HEK293 (cell line): ENCODE measurements at regions not wholly inside any gene's neighbourhood (a gene's known extent, or its start where the extent isn't known, plus 50 kb on each side); places are given as distances from the start of the nearest gene placed in this dataset.

ENCODE experiments used
- CTCF ChIA-PET: fragments of 350-600 bp; formaldehyde crosslinking; extraction: SDS; loops from one replicate; lab custom pipeline; 2021; ENCODE audit warnings: antibody characterized with exemption; lab: Yijun Ruan, JAX
- POLR2A ChIA-PET: fragments of 300-600 bp; formaldehyde crosslinking; extraction: SDS; loops from one replicate; lab custom pipeline; 2020; ENCODE audit warnings: antibody characterized with exemption, inconsistent platforms; lab: Yijun Ruan, JAX
- H3K27ac ChIP-seq: fragments of 200-500 bp; sonication (Bioruptor generic); 2 replicates; pipeline ENCODE4 v1.5.1; 2014; ENCODE audit warnings: low read depth, low read length, control low read depth, inconsistent platforms; ENCODE audit errors: extremely low read depth
- H3K36me3 ChIP-seq, 2 experiments: fragments of 200-500 bp in 1 of 2; sonication (Bioruptor generic) in 1 of 2; 1 replicate in 1 of 2; 2 replicates in 1 of 2; pipeline ENCODE4 v1.5.1; 2014 to 2017; ENCODE audit warnings: inconsistent platforms in 2 of 2, low read length in 2 of 2; ENCODE audit not compliant: control insufficient read depth in 2 of 2, insufficient read depth in 1 of 2
- H3K4me1 ChIP-seq: fragments of 200-500 bp; sonication (Bioruptor generic); 2 replicates; pipeline ENCODE4 v1.5.1; 2014; ENCODE audit warnings: mild to moderate bottlenecking, low read length, inconsistent platforms; ENCODE audit not compliant: control insufficient read depth, insufficient read depth
- H3K4me3 ChIP-seq: 2 replicates; pipeline ENCODE4 v1.5.1; 2011; ENCODE audit warnings: low read depth, mild to moderate bottlenecking, control low read depth, low read length, moderate library complexity
- H3K9me3 ChIP-seq: fragments of 200-500 bp; sonication (Bioruptor generic); 2 replicates; pipeline ENCODE4 v1.5.1; 2014; ENCODE audit warnings: low read depth, low read length, inconsistent platforms; ENCODE audit not compliant: control insufficient read depth, insufficient read depth
- GLIS2 ChIP-seq: fragments of 450-650 bp; formaldehyde crosslinking; IDR thresholded peaks from 2 replicates; pipeline ENCODE4 v1.5.1; 2016; ENCODE audit warnings: missing biosample characterization, missing genetic modification characterization
- SP2 ChIP-seq: fragments of 450-650 bp; formaldehyde crosslinking; IDR thresholded peaks from 2 replicates; pipeline ENCODE4 v1.5.1; 2016; ENCODE audit warnings: missing biosample characterization, missing genetic modification characterization
- ZBTB8A ChIP-seq: fragments of 450-650 bp; formaldehyde crosslinking; IDR thresholded peaks from 2 replicates; pipeline ENCODE4 v1.5.1; 2016; ENCODE audit warnings: missing biosample characterization, missing genetic modification characterization
- ZIC2 ChIP-seq: fragments of 450-650 bp; formaldehyde crosslinking; IDR thresholded peaks from 2 replicates; pipeline ENCODE4 v1.5.1; 2016; ENCODE audit warnings: missing biosample characterization, missing genetic modification characterization
- ZNF157 ChIP-seq: fragments of 450-650 bp; formaldehyde crosslinking; IDR thresholded peaks from 2 replicates; pipeline ENCODE4 v1.5.1; 2016; ENCODE audit warnings: missing biosample characterization, missing genetic modification characterization
- ZNF394 ChIP-seq: fragments of 450-650 bp; formaldehyde crosslinking; IDR thresholded peaks from 2 replicates; pipeline ENCODE4 v1.5.1; 2016; ENCODE audit warnings: missing biosample characterization, missing genetic modification characterization, mild to moderate bottlenecking, moderate library complexity, borderline replicate concordance
- ZNF416 ChIP-seq: fragments of 450-650 bp; formaldehyde crosslinking; IDR thresholded peaks from 2 replicates; pipeline ENCODE4 v1.5.1; 2016; ENCODE audit warnings: missing biosample characterization, missing genetic modification characterization
- ZNF521 ChIP-seq: fragments of 450-650 bp; formaldehyde crosslinking; IDR thresholded peaks from 2 replicates; pipeline ENCODE4 v1.5.1; 2017; ENCODE audit warnings: missing biosample characterization, mild to moderate bottlenecking, missing genetic modification characterization
- ZNF654 ChIP-seq: fragments of 450-650 bp; formaldehyde crosslinking; IDR thresholded peaks from 2 replicates; pipeline ENCODE4 v1.5.1; 2016; ENCODE audit warnings: low read depth, missing biosample characterization, missing genetic modification characterization
- ZNF792 ChIP-seq: fragments of 450-650 bp; formaldehyde crosslinking; IDR thresholded peaks from 2 replicates; pipeline ENCODE4 v1.5.1; 2016; ENCODE audit warnings: missing biosample characterization, missing genetic modification characterization
- ZXDB ChIP-seq: fragments of 450-650 bp; formaldehyde crosslinking; IDR thresholded peaks from 2 replicates; pipeline ENCODE4 v1.5.1; 2016; ENCODE audit warnings: missing biosample characterization, missing genetic modification characterization
- TF ChIP-seq, protein P1 (sequence below): fragments of 450-650 bp; formaldehyde crosslinking; IDR thresholded peaks from 2 replicates; pipeline ENCODE4 v1.5.1; 2016; ENCODE audit warnings: missing biosample characterization, missing genetic modification characterization
- TF ChIP-seq, protein P2 (sequence below): fragments of 450-650 bp; formaldehyde crosslinking; IDR thresholded peaks from 2 replicates; pipeline ENCODE4 v1.5.1; 2016; ENCODE audit warnings: missing biosample characterization, missing genetic modification characterization
- TF ChIP-seq, protein P3 (sequence below): fragments of 450-650 bp; formaldehyde crosslinking; IDR thresholded peaks from 2 replicates; pipeline ENCODE4 v1.5.1; 2016; ENCODE audit warnings: missing biosample characterization, missing genetic modification characterization
- TF ChIP-seq, protein P4 (sequence below): fragments of 450-650 bp; formaldehyde crosslinking; IDR thresholded peaks from 2 replicates; pipeline ENCODE4 v1.5.1; 2016; ENCODE audit warnings: missing biosample characterization, missing genetic modification characterization

DNA sequence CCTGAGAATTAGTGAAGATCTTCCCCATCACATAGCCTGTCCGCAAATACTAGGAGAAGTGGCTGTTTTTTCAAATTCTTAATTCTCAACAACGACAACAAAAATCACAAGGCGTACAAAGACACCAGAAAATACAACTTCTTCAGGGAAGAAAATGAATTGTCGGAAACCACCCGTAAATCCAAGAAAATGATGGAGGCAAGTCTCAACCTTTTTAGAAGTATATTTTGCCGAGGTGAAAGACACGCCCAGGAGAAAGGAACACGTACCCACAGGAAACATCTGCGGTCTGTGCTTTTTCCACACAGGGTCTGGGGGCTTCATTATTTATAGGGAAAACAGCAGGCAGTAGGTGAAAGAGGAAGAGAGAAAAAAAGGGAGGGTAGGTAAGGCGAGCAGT, 223.9 kb upstream of the GGTLC1 start:
- no peaks in the 10 kb centered on the region for H3K9me3 ChIP-seq
- no peak overlapping the region for H3K4me3 ChIP-seq
- CTCF ChIA-PET = no interaction called here
- no peak overlapping the region for H3K27ac ChIP-seq
- POLR2A ChIA-PET = no interaction called here
- H3K4me1 ChIP-seq = no peaks in the 10 kb centered on the region
- H3K36me3 ChIP-seq = no peaks in the 10 kb centered on the region
- TF ChIP-seq ZXDB = no peak
- TF ChIP-seq, protein P1, sequence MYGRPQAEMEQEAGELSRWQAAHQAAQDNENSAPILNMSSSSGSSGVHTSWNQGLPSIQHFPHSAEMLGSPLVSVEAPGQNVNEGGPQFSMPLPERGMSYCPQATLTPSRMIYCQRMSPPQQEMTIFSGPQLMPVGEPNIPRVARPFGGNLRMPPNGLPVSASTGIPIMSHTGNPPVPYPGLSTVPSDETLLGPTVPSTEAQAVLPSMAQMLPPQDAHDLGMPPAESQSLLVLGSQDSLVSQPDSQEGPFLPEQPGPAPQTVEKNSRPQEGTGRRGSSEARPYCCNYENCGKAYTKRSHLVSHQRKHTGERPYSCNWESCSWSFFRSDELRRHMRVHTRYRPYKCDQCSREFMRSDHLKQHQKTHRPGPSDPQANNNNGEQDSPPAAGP (tag by site-specific recombination) = no peak
- no peak for TF ChIP-seq ZNF416 (tag by site-specific recombination)
- TF ChIP-seq GLIS2 (tag by site-specific recombination) = no peak
- no peak for TF ChIP-seq ZNF157 (tag by site-specific recombination)
- TF ChIP-seq, protein P2, sequence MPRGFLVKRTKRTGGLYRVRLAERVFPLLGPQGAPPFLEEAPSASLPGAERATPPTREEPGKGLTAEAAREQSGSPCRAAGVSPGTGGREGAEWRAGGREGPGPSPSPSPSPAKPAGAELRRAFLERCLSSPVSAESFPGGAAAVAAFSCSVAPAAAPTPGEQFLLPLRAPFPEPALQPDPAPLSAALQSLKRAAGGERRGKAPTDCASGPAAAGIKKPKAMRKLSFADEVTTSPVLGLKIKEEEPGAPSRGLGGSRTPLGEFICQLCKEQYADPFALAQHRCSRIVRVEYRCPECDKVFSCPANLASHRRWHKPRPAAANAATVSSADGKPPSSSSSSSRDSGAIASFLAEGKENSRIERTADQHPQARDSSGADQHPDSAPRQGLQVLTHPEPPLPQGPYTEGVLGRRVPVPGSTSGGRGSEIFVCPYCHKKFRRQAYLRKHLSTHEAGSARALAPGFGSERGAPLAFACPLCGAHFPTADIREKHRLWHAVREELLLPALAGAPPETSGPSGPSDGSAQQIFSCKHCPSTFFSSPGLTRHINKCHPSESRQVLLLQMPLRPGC = no peak
- TF ChIP-seq ZNF394 (tag by site-specific recombination) = no peak
- TF ChIP-seq ZNF654 = no peak

DNA sequence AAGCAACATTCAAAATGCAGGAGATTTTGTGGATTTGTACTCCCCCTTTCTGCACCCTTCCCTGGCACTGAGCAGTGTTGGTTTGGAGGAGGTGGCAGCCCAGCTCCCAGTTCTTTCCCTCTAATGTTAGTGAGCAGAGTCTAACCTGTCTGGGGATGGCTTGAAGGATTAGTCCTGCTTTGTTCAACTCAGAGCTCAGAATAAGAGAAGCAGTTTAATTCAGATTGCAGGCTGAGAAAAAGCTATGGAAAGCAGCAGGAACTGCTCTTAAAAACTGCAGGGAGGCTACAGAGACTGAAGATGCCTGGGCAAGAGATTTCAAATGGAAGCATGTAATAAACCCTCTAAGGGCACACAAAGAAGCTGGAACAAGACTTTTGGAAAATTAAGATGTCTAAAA, 223.4 kb upstream of the GGTLC1 start:
- H3K36me3 ChIP-seq = no peaks in the 10 kb centered on the region
- H3K27ac ChIP-seq = no peak overlapping the region
- H3K4me1 ChIP-seq = no peaks in the 10 kb centered on the region
- ChIA-PET POLR2A (no interaction called here), CTCF (no interaction called here)
- no peak overlapping the region for H3K4me3 ChIP-seq
- H3K9me3 ChIP-seq = no peaks in the 10 kb centered on the region
- peak; percentile 62 for TF ChIP-seq ZIC2
- TF ChIP-seq ZNF521 (tag by site-specific recombination) = no peak
- TF ChIP-seq, protein P3, sequence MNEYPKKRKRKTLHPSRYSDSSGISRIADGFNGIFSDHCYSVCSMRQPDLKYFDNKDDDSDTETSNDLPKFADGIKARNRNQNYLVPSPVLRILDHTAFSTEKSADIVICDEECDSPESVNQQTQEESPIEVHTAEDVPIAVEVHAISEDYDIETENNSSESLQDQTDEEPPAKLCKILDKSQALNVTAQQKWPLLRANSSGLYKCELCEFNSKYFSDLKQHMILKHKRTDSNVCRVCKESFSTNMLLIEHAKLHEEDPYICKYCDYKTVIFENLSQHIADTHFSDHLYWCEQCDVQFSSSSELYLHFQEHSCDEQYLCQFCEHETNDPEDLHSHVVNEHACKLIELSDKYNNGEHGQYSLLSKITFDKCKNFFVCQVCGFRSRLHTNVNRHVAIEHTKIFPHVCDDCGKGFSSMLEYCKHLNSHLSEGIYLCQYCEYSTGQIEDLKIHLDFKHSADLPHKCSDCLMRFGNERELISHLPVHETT (tag by site-specific recombination) = no peak
- TF ChIP-seq, protein P4, sequence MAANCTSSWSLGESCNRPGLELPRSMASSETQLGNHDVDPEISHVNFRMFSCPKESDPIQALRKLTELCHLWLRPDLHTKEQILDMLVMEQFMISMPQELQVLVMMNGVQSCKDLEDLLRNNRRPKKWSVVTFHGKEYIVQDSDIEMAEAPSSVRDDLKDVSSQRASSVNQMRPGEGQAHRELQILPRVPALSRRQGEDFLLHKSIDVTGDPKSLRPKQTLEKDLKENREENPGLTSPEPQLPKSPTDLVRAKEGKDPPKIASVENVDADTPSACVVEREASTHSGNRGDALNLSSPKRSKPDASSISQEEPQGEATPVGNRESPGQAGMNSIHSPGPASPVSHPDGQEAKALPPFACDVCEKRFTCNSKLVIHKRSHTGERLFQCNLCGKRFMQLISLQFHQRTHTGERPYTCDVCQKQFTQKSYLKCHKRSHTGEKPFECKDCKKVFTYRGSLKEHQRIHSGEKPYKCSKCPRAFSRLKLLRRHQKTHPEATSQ (tag by site-specific recombination) = no peak
- TF ChIP-seq ZBTB8A (tag by site-specific recombination) = no peak
- no peak for TF ChIP-seq ZNF792 (tag by site-specific recombination)

DNA sequence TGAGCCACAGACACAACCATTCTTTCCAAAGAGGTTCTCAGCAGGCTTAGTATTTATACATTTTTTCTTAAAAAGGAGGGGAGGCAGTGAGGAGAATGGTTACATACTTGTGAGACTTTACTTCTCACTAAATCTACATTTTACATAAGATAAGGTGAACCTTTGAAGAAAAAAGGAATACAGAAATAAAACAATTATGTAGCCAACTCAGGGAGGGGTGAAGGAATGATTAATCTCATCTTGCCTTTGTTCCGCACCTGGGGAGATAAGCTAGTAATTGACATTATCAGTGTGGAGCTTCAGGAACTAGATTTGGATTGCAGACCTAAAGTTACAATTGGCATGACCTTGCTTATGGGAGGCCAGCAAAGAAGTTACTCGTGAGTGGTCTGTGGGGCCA, 221.8 kb upstream of the GGTLC1 start:
- no peak for TF ChIP-seq SP2 (tag by site-specific recombination)
- TF ChIP-seq, all 188 proteins: peak for 0
- no peaks in the 10 kb centered on the region for H3K36me3 ChIP-seq
- ChIA-PET CTCF (no interaction called here), POLR2A (no interaction called here)
- H3K4me3 ChIP-seq = no peak overlapping the region
- H3K4me1 ChIP-seq = no peaks in the 10 kb centered on the region
- H3K27ac ChIP-seq = no peak overlapping the region
- no peaks in the 10 kb centered on the region for H3K9me3 ChIP-seq
